AG09309 (cell line): ENCODE measurements at regions not wholly inside any gene's neighbourhood (a gene's known extent, or its start where the extent isn't known, plus 50 kb on each side); places are given as distances from the start of the nearest gene placed in this dataset.

Experiments used
- DNase-seq: peaks from one replicate; pipeline ENCODE4 v3.0.0-alpha.2; 2010; ENCODE audit warnings: low read depth
- H3K4me3 ChIP-seq: 2 replicates; pipeline ENCODE4 v1.5.1; 2011; ENCODE audit warnings: mild to moderate bottlenecking, low read depth, low read length, moderate library complexity; ENCODE audit not compliant: control insufficient read depth
- CTCF ChIP-seq: IDR thresholded peaks from 2 replicates; pipeline ENCODE4 v1.5.1; 2011; ENCODE audit warnings: mild to moderate bottlenecking, low read depth, low read length, inconsistent platforms; ENCODE audit not compliant: insufficient read depth, control insufficient read depth; ENCODE audit errors: missing control alignments

- no peak overlapping the region for H3K4me3 ChIP-seq
- DNase-seq, result no peak
- no peak for TF ChIP-seq CTCF
Measured at GRCh38 chr4:135184715-135185114, 983.1 kb upstream of the PABPC4L start.

GRCh38 chr4:135177321-135177720 lies 975.7 kb upstream of the PABPC4L start:
- no peak for DNase-seq
- TF ChIP-seq CTCF, result no peak
- H3K4me3 ChIP-seq, result no peak overlapping the region

GRCh38 chr4:135166661-135167060 lies 965.1 kb upstream of the PABPC4L start:
- no peak for TF ChIP-seq CTCF
- no peak overlapping the region for H3K4me3 ChIP-seq
- no peak for DNase-seq

GRCh38 chr4:135164601-135165000 lies 963.0 kb upstream of the PABPC4L start:
- no peak for TF ChIP-seq CTCF
- H3K4me3 ChIP-seq, result no peak overlapping the region
- no peak for DNase-seq

GRCh38 chr4:135144498-135144897 lies 942.9 kb upstream of the PABPC4L start:
- no peak for TF ChIP-seq CTCF
- H3K4me3 ChIP-seq, result no peak overlapping the region

GRCh38 chr4:135124196-135124595 lies 922.6 kb upstream of the PABPC4L start:
- no peak overlapping the region for H3K4me3 ChIP-seq
- TF ChIP-seq CTCF, result no peak
- DNase-seq, result no peak

More at GRCh38 chr4:135144498-135144897, 942.9 kb upstream of the PABPC4L start:
- no peak for DNase-seq

- no peak overlapping the region for H3K4me3 ChIP-seq
Measured at GRCh38 chr4:135123632-135124031, 922.0 kb upstream of the PABPC4L start.

More at GRCh38 chr4:135123632-135124031, 922.0 kb upstream of the PABPC4L start:
- no peak for DNase-seq
- TF ChIP-seq CTCF, result no peak
